Type B pancreatic cell (in vitro differentiated cells): ENCODE measurements at regions not wholly inside any gene's neighbourhood (a gene's known extent, or its start where the extent isn't known, plus 50 kb on each side); places are given as distances from the start of the nearest gene placed in this dataset.

Source experiments
- DNase-seq: peaks from one replicate; pipeline ENCODE4 v3.0.0; 2021; ENCODE audit warnings: mixed read lengths; ENCODE audit not compliant: unreplicated experiment; ENCODE audit errors: extremely low spot score
- H3K27ac Mint-ChIP-seq: 2 replicates; pipeline ENCODE4 v1.8.0; 2021; ENCODE audit warnings: mild to moderate bottlenecking, mixed read lengths
- H3K27me3 Mint-ChIP-seq: 2 replicates; pipeline ENCODE4 v1.8.0; 2021; ENCODE audit warnings: mixed read lengths
- H3K36me3 Mint-ChIP-seq: 2 replicates; pipeline ENCODE4 v1.8.0; 2021; ENCODE audit warnings: mixed read lengths
- H3K4me1 Mint-ChIP-seq: one replicate; pipeline ENCODE4 v1.8.0; 2021; ENCODE audit warnings: mixed read lengths; ENCODE audit not compliant: unreplicated experiment
- H3K4me3 Mint-ChIP-seq: 2 replicates; pipeline ENCODE4 v1.8.0; 2021; ENCODE audit warnings: mild to moderate bottlenecking, mixed read lengths
- H3K9me3 Mint-ChIP-seq: 2 replicates; pipeline ENCODE4 v1.8.0; 2021; ENCODE audit warnings: mixed read lengths
- TF ChIP-seq, protein P1 (sequence below): fragments of 200-600 bp; sonication (generic); conservative IDR thresholded peaks from 2 replicates; pipeline ENCODE4 v1.5.0; 2021; ENCODE audit warnings: antibody characterized with exemption, mild to moderate bottlenecking

- H3K36me3 Mint-ChIP-seq: no peaks in the 10 kb centered on the region
- H3K27me3 Mint-ChIP-seq: no peaks in the 10 kb centered on the region
- no peak overlapping the region for H3K27ac Mint-ChIP-seq
- no peaks in the 10 kb centered on the region for H3K4me1 Mint-ChIP-seq
- no peak overlapping the region for H3K4me3 Mint-ChIP-seq
- no peak for DNase-seq
- no peaks in the 10 kb centered on the region for H3K9me3 Mint-ChIP-seq
- TF ChIP-seq, protein P1, sequence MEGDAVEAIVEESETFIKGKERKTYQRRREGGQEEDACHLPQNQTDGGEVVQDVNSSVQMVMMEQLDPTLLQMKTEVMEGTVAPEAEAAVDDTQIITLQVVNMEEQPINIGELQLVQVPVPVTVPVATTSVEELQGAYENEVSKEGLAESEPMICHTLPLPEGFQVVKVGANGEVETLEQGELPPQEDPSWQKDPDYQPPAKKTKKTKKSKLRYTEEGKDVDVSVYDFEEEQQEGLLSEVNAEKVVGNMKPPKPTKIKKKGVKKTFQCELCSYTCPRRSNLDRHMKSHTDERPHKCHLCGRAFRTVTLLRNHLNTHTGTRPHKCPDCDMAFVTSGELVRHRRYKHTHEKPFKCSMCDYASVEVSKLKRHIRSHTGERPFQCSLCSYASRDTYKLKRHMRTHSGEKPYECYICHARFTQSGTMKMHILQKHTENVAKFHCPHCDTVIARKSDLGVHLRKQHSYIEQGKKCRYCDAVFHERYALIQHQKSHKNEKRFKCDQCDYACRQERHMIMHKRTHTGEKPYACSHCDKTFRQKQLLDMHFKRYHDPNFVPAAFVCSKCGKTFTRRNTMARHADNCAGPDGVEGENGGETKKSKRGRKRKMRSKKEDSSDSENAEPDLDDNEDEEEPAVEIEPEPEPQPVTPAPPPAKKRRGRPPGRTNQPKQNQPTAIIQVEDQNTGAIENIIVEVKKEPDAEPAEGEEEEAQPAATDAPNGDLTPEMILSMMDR: no peak
Measured at GRCh38 chr3:76352051-76352450, 566.7 kb upstream of the ZNF717 start.

DNA sequence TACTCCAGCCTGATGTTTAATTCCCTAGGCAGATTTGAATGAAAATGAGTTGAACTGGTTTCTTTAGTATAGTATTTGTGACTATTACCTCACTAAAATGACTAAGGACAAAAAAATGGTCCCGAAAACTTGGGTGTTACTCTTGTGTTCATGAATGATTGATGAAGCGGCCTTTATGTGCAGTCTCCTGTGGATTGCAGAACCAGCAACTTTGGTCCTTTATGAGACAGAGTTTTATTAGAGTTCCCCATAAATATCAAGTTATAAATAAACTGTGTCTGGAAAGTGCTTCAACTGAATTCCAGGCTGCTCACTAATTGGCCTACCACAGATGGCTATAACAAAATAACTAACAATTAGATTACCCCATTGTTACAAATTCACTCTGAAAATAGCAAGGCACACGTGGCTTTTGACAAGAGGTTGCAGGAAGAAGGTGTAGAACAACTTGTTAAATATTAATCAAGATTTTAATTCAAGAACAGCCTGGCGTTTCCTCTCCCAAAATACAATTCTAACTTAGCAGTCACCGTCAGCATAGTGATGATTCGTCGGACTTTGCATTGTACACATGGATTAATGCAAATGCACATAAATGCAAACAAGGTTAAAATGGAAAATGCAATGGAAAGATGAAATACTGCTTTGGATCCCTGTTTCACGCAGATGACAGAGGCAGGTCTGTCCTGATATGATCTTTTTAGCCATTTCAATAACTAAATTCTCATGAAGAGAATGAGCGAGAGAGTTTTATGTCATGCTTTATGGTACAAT, 567.3 kb upstream of the ZNF717 start:
- H3K27me3 Mint-ChIP-seq: no peaks in the 10 kb centered on the region
- no peaks in the 10 kb centered on the region for H3K36me3 Mint-ChIP-seq
- no peaks in the 10 kb centered on the region for H3K4me1 Mint-ChIP-seq
- TF ChIP-seq, protein P1: no peak
- H3K4me3 Mint-ChIP-seq: no peak overlapping the region
- no peaks in the 10 kb centered on the region for H3K9me3 Mint-ChIP-seq
- DNase-seq: no peak
- no peak overlapping the region for H3K27ac Mint-ChIP-seq

GRCh38 chr3:76353683-76354082, 568.3 kb upstream of the ZNF717 start:
- H3K9me3 Mint-ChIP-seq: no peaks in the 10 kb centered on the region
- H3K27ac Mint-ChIP-seq: no peak overlapping the region
- no peak for DNase-seq
- no peaks in the 10 kb centered on the region for H3K27me3 Mint-ChIP-seq
- H3K4me1 Mint-ChIP-seq: no peaks in the 10 kb centered on the region
- TF ChIP-seq, protein P1: no peak
- no peaks in the 10 kb centered on the region for H3K36me3 Mint-ChIP-seq
- H3K4me3 Mint-ChIP-seq: no peak overlapping the region

GRCh38 chr3:76361010-76361409, 575.7 kb upstream of the ZNF717 start:
- no peak overlapping the region for H3K4me3 Mint-ChIP-seq
- no peaks in the 10 kb centered on the region for H3K27me3 Mint-ChIP-seq

GRCh38 chr3:76362643-76363042, 577.3 kb upstream of the ZNF717 start:
- Mint-ChIP-seq H3K36me3 (no peaks in the 10 kb centered on the region), H3K27me3 (no peaks in the 10 kb centered on the region), H3K4me3 (no peak overlapping the region), H3K9me3 (no peaks in the 10 kb centered on the region), H3K27ac (no peak overlapping the region), H3K4me1 (no peaks in the 10 kb centered on the region)
- TF ChIP-seq, protein P1: no peak
- no peak for DNase-seq

More at GRCh38 chr3:76361010-76361409, 575.7 kb upstream of the ZNF717 start:
- H3K36me3 Mint-ChIP-seq: no peaks in the 10 kb centered on the region
- H3K27ac Mint-ChIP-seq: no peak overlapping the region
- TF ChIP-seq, protein P1: no peak
- H3K9me3 Mint-ChIP-seq: no peaks in the 10 kb centered on the region
- DNase-seq: no peak
- no peaks in the 10 kb centered on the region for H3K4me1 Mint-ChIP-seq
